GM19351 (cell line): ENCODE measurements at regions not wholly inside any gene's neighbourhood (a gene's known extent, or its start where the extent isn't known, plus 50 kb on each side); places are given as distances from the start of the nearest gene placed in this dataset.
"Not testable (repeated sequence)": the region's sequence is repeated elsewhere in the genome, so short reads cannot be mapped to it uniquely, and the experiment has no call there.

ENCODE experiments used
- ATAC-seq: cut with Tn5 transposase; IDR thresholded peaks from one replicate; pipeline ENCODE4 v1.9.1; 2021; ENCODE audit warnings: mild to moderate bottlenecking, moderate library complexity; ENCODE audit not compliant: unreplicated experiment

DNA sequence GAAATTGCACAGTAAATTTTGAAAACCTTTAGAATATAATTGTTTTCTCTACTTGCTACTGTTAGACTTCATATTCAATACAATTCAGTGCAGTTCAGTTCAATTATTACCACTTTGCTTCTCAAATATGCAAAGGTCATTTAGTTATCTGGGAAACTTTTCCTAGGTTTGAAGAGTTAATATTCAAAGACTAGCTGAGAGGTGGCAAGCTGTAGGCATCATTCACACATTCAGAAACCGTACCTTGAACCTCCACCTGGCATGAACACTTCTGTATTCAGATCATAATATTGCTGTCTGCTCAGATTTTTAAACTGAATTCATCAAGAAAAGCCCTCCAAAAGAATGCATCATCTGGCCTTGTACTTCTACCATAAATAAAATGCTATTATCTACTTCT is 162.1 kb upstream of the PCSK5 start:
- ATAC-seq = no peak

DNA sequence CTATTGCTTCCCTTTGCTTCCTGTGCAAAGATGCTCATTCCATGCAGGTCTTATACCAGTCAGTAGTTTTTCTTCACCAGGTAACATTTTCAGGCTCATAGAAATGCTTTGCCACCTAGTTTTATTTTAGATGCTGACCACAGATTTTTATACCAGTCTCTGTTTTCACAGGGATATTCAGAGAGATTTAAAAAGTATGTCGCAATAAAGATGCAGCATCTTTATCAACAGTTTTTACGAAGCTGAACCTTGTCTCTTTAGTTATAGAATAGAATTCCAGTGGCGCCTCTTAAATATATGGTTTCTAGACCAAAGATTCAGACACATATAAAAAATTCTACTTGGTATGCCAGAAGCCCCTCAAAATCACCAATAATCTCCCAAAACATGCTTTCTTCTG is 155.7 kb upstream of the PCSK5 start:
- ATAC-seq = no peak

DNA sequence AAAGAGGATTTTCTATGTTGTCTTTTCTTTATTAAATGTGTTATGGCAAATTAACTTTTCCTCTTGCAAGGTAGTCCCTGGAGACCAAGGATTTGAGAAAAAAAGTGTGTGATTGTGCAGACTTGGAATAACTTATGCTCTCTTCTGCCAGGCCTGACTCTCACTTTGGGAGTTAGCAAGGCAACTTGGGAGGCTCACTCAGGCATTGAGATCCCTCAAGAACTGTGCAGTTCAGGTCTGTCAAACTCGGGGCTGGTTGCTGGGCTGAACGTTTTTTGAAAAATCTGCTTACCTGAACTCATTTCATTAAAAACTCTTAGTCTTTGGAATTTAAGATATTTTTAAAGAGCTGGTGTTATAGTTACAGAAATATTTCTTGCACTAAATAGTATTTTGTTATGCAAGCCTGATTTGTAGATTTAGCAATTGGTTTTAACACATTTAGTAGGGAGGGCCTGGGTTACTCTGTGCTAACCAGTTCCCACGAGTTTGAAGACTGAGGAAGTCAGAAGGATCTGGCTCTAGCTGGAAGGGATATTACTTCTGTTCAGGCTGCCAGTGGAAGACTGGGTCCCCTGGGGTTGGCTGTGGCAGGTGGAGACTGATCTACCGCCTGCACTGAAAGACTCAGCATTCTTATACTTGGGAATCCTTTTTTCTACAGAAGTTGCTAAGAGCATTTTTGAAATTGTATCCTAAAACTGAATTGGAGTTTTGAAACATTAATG is 150.4 kb upstream of the PCSK5 start:
- ATAC-seq = no peak

DNA sequence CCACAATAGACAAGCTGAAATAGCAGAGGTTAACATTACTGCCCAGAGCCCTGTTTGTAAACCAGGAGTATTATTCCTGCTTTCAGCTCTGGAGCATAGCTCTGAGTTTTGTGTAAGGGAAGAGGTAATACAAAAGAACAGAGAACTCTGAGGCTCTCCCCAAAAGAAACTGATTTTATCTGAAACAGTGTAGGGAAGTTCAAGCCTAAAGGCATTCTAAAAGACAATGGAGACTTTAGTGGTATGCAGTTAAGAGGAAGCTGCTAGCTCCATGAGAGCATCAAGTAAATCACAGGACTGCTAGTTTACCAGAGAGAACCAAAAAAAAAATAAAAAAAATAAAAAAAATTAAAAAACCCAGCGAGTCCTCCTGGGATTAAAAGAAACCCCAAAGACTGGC is 146.6 kb upstream of the PCSK5 start:
- no peak for ATAC-seq

DNA sequence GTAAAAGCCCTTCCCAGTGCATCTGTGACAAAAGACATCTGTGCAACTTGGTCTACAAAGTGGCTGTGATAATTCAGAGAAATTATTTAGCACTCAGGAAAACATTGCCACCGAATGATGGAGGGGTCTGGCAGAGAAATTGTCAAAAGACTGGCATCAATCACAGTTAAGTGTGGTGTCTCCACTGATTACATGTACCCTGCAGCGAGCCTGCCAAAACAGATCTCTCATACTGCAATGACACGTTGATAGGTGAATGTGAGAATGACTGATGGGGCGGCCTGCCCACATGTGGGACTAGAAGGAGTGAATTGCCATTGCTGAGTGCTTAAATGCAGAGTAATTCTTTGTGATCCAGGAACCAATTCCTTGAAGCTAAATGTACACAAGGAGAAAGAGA is 136.4 kb upstream of the PCSK5 start:
- ATAC-seq = no peak

DNA sequence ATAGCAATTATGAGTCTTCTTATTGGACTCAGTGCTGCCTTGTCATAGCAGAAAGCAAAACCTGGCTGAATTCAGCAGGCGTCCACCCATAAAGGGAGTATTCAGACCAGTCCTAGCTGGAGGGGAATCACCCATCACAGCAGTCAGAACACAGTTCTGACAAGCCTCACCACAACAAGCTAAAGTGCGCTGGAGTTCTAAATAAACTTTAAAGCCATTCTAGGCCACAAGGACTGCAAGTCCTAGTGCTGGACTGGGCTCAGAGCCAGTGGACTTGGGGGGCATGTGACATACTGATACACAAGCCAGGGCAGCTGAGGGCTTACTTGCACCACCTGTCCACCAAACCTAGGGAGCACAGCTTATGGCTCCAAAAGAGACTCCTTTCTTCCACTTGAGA is 115.3 kb upstream of the PCSK5 start:
- ATAC-seq = no peak

DNA sequence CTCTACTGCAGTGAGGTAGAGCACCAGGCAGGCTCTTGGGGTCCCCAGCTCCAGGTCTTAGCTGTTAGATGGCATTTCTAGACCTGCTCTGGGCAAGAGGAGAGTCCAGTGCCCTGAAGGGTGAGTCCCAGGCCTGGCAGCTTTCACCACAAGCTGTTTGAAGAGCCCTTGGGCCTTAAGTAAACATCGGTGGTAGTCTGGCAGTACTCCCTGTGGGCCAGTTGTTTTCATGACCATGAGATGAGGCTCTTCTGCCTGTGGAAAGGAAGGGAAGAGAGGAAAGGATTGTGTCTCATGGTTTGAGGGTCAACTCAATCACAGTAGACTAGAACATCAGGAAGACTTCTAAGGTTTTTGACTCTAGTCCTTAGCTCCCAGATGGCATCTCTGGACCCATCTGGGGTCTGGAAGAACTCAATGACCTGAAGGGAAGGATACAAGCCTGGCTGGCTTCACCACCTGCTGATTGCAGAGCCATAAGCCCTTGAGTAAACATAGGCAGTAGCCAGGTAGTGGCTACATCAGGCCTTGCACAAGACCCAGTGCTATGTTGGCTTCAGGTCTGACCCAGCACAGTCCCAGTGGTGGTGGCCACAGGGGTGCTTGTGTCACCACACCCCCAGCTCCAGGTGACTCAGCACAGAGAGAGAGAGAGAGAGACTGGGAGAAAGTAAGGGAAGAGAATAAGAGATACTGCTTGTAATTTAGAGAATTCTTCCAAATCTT is 114.3 kb upstream of the PCSK5 start:
- ATAC-seq = no peak

DNA sequence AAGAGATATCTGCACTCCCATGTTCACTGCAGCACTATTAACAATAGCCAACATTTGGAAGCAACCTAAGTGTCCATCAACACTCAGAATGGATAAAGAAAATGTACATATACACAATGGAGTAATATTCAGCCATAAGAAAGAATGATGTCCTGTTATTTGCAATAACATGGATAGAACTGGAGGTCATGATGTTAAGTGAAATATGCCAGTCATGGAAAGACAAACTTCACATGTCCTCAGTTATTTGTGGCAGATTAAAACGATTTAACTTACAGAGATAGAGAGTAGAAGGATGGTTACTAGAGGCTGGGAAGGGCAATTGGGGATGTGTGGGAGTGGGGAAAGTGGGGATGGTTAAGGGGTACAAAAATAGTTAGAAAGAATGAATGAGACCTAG is 110.3 kb upstream of the PCSK5 start:
- ATAC-seq = no peak

DNA sequence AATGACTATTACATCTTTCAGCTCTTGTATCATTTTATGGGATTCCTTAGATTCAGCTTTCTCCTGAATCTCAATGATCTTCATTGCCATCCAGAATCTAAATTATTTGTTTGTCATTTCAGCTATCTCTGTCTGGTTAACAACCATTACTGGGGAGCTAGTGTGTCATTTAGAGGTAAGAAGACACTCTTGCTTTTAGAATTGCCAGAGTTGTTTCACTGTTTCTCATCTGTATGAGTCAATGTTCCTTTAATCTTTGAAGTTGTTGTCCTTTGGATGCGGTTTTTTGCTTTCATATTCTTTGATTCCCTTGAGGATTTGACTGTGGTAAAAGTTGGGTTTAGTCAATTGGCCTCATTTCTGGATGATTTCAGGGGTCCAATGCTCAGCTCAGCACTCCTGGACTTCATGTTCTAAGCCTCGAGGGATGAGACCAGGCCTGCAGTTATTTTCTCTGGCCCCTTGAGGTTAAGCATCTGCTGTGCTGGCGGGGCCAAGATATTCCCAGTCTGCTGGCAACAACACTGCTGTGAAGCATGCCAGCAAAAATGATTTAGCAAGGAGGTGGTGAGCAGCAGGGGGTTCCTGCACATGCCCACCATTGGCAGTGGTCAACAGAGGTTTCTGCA is 102.4 kb upstream of the PCSK5 start:
- no peak for ATAC-seq

DNA sequence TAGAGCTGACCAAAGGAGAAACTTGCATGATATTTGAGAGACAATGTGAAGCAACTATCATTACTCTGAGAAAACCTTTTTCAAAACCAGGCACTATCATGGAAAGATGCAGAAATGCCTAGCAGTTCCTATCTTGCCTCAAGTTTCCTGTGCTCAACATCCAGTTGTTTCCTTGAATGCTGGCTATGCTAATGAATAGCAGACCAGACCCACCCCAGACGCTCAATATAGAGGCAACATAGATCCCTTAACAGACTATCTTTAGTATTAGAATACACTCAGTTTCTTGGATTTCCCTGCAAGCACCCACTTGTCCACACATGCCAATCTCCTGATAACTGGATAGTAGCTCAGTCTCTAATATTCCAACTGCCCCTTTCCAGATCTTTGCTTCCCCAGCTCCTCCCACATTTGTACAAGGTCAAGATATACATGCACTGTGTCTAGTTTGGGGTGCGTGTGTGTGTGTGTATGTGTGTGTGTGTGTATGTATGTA is 93.3 kb upstream of the PCSK5 start:
- ATAC-seq = no peak

DNA sequence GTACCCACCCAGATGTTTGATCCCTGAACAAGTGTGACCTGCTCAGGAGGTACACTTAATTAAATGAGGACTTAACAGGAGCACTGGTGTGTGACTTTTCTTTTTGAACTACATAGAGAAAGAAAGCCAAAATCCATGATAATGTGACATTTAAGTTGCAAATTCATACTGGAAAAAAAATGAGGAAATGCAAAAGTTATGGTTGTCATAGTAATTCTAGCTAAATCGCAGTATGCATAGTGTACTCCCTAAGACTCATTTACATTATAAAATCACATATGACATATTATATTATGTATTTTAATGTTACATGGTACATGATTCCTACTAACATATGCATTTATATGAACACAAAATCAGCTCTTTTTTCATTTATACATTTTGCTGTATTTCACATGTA is 92.0 kb upstream of the PCSK5 start:
- no peak for ATAC-seq

DNA sequence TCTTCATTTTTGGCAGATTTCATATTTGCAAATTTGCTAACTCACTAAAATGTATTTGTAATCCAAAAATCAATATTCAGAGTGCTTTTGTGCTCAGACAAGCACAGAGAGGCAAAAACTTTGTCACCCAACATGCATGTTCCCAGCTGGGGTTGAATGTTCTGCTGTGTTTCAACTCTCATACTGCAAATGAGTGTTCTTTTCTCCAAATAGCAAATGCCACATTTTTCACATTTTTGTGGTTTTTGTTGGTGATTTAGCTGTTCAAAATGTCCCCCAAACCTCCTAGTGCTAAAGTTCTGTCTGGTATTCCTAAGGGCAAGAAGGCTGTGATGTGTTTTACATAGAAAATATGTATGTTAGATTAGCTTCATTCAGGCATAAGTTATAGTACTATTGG is 87.3 kb upstream of the PCSK5 start:
- no peak for ATAC-seq

DNA sequence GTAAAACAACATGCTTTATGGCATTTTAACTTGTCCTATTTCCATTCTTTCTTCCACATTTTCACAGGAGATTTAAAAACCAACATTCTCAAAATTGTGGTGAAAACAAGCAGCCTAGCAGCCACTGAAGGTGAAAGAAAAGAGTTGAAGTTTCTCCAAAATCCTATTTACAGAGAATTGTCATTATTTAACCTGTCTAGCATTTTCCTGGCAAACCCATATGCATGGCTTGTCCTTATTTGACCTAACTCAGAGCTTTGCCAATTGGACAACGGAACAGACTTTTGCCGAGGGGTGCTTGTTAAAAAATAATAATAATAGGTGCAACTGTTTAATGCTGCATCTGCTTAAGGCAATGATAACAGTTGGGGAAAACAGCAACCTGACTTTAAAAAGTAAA is 80.4 kb upstream of the PCSK5 start:
- no peak for ATAC-seq

DNA sequence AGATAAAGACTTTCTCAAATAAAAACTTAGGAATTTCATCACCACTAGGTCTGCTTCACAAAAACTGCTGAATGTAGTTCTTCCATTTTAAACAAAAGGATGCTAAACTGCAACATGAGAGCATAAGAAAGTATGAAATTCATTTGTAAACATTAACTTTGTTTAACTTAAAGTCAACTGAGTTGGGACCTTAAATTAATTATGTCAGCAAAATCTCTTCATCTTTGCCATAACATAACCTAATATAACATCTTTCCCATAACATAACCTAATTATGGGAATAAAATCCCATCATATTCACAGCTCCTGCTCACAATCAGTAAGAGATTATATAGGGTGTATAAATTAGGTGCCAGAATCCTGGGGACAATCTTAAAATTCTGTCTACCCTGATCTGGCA is 78.8 kb upstream of the PCSK5 start:
- ATAC-seq = no peak

DNA sequence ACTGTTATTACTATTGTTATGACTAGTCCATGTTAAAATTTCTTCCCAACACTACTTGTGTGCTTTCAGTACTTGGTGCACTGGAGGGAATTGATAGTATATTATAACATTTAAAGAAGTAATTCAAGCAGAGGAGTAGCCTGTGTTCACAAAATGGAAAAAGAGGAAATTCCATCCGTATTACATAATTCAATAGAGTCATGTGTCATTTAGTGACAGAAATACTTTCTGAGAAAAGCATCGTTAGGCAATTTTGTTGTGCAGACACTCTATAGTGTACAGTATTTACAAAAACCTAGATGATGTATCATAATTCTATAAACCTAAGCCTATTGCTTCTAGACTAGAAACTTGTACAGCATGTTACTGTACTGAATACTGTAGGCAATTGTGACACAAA is 78.3 kb upstream of the PCSK5 start:
- no peak for ATAC-seq

DNA sequence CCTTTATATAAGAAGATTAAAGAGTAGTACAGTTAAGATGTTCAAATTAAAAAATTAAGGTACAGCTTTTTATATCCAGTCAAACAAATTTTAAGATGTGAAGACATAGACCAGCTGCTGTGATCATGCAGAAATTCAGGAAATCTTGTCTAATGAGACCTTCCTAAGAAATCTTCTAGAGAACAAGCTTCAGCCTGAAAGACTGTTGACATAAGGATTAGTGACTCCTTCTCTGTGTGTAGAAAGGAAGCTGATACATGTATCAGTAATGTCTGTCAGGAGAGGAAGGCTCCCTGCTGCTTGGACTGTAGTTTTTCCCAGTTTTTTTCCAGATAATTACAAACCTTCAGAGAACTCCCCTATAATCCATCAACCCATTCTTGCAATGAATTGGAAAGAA is 75.8 kb upstream of the PCSK5 start:
- ATAC-seq = no peak

DNA sequence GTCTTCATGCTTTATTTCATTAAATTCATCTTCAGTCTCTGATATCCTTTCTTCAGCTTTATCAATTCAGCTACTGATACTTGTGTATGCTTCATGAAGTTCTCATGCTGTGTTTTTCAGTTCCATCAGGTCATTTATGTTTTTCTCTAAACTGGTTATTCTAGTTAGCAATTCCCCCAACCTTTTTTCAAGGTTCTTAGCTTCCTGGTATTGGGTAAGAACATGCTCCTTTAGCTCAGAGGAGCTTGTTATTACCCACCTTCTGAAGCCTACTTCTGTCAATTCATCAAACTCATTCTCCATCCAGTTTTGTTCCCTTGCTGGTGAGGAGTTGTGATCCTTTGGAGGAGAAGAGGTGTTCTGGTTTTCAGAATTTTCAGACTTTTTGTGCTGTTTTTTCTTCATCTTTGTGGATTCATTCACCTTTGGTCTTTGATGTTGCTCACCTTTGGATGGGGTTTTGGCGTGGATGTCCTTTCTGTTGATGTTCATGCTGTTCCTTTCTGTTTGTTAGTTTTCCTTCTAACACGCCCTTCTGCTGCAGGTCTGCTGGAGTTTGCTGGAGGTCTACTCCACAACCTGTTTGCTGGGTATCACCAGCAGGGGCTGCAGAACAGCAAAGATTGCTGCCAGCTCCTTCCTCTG is 69.9 kb upstream of the PCSK5 start:
- not testable (repeated sequence) for ATAC-seq

DNA sequence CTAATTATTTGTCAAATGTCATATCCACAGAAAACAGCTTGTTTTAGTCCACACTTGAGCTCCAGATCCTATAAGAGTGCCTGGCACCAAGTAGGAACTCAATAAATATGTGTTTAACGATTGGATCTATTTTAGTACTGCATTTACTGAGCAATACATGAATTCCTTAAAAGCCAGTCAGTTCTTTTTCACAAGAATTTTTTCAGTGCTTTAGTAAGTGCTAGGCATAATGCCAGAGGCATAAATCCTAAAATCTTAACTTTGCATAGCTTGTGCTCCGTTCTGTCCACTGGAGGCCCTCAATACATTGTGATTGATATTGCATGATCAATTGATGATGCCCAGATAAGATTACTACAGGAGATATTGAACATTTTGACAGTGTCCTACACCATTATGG is 67.3 kb upstream of the PCSK5 start:
- no peak for ATAC-seq

DNA sequence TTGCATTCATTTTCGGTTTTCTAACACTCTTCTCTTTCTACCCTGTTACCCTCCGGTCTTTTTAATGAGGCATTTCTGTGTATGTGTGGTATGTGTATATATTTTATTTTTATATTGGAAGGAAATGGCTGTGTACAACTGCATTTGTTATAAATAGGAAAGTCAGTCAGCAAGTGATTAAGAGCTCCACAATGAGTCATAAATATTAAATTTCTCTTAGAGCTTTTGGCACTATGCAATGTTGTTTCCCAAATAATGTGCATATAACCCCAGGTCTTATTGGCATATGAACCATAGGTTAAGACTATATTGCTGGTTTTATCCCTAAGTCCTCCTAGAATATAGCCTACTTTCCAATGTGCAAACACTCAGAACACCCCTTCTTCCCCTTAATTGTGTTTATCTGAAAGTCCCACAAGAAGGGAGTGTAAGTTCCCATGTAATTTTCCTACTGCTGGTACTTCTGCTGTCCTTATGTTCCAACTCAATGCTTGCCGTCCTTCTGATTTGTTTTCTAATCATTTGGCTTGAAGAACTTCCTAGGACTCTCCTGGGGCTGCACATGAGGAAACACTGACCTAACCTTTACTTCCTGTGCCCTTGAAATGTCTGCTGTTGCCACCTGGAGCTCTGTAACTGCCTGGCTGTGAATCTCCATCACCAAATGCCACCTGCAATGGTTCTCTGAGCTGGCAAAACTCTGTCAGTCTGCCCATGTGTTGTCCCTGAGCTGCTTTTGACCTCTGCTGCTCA is 65.5 kb upstream of the PCSK5 start:
- no peak for ATAC-seq

DNA sequence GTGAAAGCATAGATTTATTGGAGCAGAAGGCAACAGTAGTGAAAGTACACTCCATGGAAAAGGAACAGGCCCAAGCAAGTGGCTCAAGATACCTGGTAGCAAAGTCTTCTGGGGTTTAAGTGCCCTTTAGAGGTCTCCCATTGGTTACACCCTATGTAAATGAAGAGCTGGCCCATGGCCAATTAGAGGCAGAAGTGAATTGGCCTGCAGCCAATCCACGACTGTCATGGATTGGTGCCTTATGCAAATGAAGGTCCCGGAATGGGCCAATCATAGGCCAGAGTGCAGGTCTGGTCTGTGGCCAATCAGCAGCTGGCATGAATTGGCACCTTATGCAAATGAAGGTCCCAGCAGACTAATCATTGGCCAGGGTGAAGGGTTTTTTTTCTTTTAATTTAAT is 64.2 kb upstream of the PCSK5 start:
- no peak for ATAC-seq

DNA sequence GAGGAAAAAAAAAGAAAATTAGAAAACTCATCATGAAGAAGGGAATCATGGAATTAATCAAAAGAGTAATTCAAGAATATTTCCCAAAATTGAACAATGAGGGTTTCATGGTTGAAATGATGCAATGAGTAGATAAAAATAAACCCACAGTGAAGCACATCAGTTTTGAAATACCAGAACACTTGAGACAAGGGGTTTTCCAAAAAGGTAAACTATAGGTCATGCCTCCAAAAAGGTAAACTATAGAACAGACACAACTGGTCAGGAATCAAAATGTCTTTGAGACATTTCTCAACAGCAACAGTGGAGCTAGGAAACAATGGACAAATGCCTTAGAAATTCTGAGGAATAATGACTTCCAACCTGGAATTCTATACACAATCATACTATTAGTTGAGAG is 60.2 kb upstream of the PCSK5 start:
- ATAC-seq = peak; percentile 56
